Ascending aorta (tissue), 2 donors: ENCODE measurements at regions not wholly inside any gene's neighbourhood (a gene's known extent, or its start where the extent isn't known, plus 50 kb on each side); places are given as distances from the start of the nearest gene placed in this dataset.

Experiments used
- DNase-seq, 2 donors: peaks; one replicate each; pipeline ENCODE4 v3.0.0-alpha.2; 2019; ENCODE audit warnings: low spot score in 2 of 2
- H3K27ac ChIP-seq, 2 donors: fragments of 200-600 bp; sonication (generic); one replicate each; pipeline ENCODE4 v1.5.1; 2016 to 2017; ENCODE audit warnings: mild to moderate bottlenecking in 1 of 2
- H3K27me3 ChIP-seq: fragments of 200-600 bp; sonication (generic); one replicate; pipeline ENCODE4 v1.5.1; 2017
- H3K36me3 ChIP-seq, 2 donors: fragments of 200-600 bp; sonication (generic); one replicate each; pipeline ENCODE4 v1.5.1; 2016
- H3K4me1 ChIP-seq, 2 donors: fragments of 200-600 bp; sonication (generic); one replicate each; pipeline ENCODE4 v1.5.1; 2016 to 2017; ENCODE audit warnings: mild to moderate bottlenecking in 1 of 2
- H3K4me3 ChIP-seq, 2 donors: fragments of 200-600 bp; sonication (generic); one replicate each; pipeline ENCODE4 v1.5.1; 2016 to 2017; ENCODE audit warnings: mild to moderate bottlenecking in 1 of 2
- H3K9me3 ChIP-seq, 2 donors: fragments of 200-600 bp; sonication (generic); one replicate each; pipeline ENCODE4 v1.5.1; 2016
- CTCF ChIP-seq, 3 experiments: fragments of 200-600 bp in 2 of 3; fragments of 450-650 bp in 1 of 3; sonication (generic) in 2 of 3; IDR thresholded peaks; one replicate each; pipeline ENCODE4 v1.5.1; 2016 to 2019; ENCODE audit warnings: antibody characterized with exemption in 3 of 3, mild to moderate bottlenecking in 1 of 3, moderate library complexity in 1 of 3
- intact Hi-C: fragments of 100-400 bp; cut with DNase I; formaldehyde crosslinking; loops from one replicate; pipeline ENCODE4 v1.15.1; 2023

GRCh38 chr12:115507951-115508722 lies 769.4 kb downstream of the MED13L start:
- Histone ChIP-seq H3K9me3 (peaks cover 0 to 2% of the 10 kb centered on the region in 2 donors), H3K36me3 (no peaks in the 10 kb centered on the region), H3K4me3 (no peak overlapping the region), H3K27ac (no peak overlapping the region), H3K27me3 (no peaks in the 10 kb centered on the region), H3K4me1 (no peaks in the 10 kb centered on the region)
- no peak for TF ChIP-seq CTCF (IDR thresholded peaks at IDR 0.05)
- no peak for DNase-seq
- intact Hi-C loops: no loop called here

GRCh38 chr12:115507560-115507889 lies 770.0 kb downstream of the MED13L start:
- Histone ChIP-seq H3K4me3 (no peak overlapping the region), H3K4me1 (no peaks in the 10 kb centered on the region), H3K36me3 (no peaks in the 10 kb centered on the region), H3K27ac (no peak overlapping the region), H3K9me3 (no peaks in the 10 kb centered on the region), H3K27me3 (no peaks in the 10 kb centered on the region)
- DNase-seq: no peak
- intact Hi-C loops: no loop called here
- no peak for TF ChIP-seq CTCF (IDR thresholded peaks at IDR 0.05)

- H3K4me3 ChIP-seq: no peak overlapping the region
- no peak for TF ChIP-seq CTCF (IDR thresholded peaks at IDR 0.05)
- no peaks in the 10 kb centered on the region for H3K36me3 ChIP-seq
- DNase-seq: no peak
- H3K27me3 ChIP-seq: no peaks in the 10 kb centered on the region
- H3K4me1 ChIP-seq: no peaks in the 10 kb centered on the region
- H3K27ac ChIP-seq: no peak overlapping the region
- intact Hi-C loops: no loop called here
- no peaks in the 10 kb centered on the region for H3K9me3 ChIP-seq
Observed at GRCh38 chr12:115506822-115507559, 770.5 kb downstream of the MED13L start.

- no peak for TF ChIP-seq CTCF (IDR thresholded peaks at IDR 0.05)
- no peak for DNase-seq
- intact Hi-C loops: no loop called here
- Histone ChIP-seq H3K36me3 (no peaks in the 10 kb centered on the region), H3K4me3 (no peak overlapping the region), H3K4me1 (no peaks in the 10 kb centered on the region), H3K27ac (no peak overlapping the region), H3K27me3 (no peaks in the 10 kb centered on the region), H3K9me3 (no peaks in the 10 kb centered on the region)
Observed at GRCh38 chr12:115504306-115505290, 772.9 kb downstream of the MED13L start.

GRCh38 chr12:115500872-115501271 lies 776.6 kb downstream of the MED13L start:
- no peak for DNase-seq
- Histone ChIP-seq H3K9me3 (no peaks in the 10 kb centered on the region), H3K27me3 (no peaks in the 10 kb centered on the region), H3K36me3 (no peaks in the 10 kb centered on the region), H3K27ac (no peak overlapping the region), H3K4me3 (no peak overlapping the region), H3K4me1 (no peaks in the 10 kb centered on the region)
- TF ChIP-seq CTCF (IDR thresholded peaks at IDR 0.05): no peak
- intact Hi-C loops: no loop called here
